22Rv1 (cell line): ENCODE measurements at regions not wholly inside any gene's neighbourhood (a gene's known extent, or its start where the extent isn't known, plus 50 kb on each side); places are given as distances from the start of the nearest gene placed in this dataset.
"Not testable (repeated sequence)": the region's sequence is repeated elsewhere in the genome, so short reads cannot be mapped to it uniquely, and the experiment has no call there.

Source experiments
- H3K27ac ChIP-seq: fragments of 450-650 bp; 2 replicates; pipeline ENCODE4 v1.5.1; 2017
- ZFX ChIP-seq: fragments of 450-650 bp; IDR thresholded peaks from 2 replicates; pipeline ENCODE4 v1.6.1; 2017; ENCODE audit warnings: antibody characterized with exemption, borderline replicate concordance
- TF ChIP-seq, protein P1 (sequence below): fragments of 450-650 bp; IDR thresholded peaks from 2 replicates; pipeline ENCODE4 v1.5.1; 2017; ENCODE audit warnings: mild to moderate bottlenecking

DNA sequence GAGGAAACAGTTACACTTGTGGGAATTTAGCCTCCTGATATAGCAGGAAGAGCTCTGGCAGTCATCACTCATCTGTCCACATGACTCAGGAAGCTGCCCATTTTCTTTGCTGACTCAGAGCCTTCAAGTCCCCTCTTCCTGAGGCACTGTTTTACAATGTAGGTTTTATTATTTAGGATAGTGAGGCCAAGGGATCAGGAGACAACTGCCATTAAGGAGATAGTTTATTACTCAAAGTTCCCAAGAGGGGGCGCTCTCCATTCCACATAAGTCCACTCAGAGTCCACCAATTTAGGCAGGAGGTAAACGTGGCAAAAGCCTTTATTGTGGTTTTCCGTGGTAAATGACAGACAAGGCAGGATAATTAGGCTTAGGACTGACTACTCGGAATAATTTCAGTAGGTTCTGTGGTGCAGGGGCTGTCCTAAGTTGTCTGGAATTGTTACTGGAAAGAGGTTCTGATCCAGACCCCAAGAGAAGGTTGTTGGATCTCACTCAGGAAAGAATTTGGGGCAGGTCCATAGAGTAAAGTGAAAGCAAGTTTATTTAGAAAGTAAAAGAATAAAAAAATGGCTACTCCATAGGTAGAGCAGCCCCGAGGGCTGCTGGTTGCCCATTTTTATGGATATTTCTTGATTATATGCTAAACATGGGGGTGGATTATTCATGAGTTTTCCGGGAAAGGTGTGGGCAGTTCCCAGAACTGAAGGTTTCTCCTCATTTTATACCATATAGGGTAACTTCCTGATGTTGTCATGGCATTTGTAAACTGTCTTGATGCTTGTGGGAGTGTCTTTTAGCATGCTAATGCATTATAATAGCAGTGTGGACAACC, 96.0 kb upstream of the RAB40AL start:
- H3K27ac ChIP-seq = no peak overlapping the region

DNA sequence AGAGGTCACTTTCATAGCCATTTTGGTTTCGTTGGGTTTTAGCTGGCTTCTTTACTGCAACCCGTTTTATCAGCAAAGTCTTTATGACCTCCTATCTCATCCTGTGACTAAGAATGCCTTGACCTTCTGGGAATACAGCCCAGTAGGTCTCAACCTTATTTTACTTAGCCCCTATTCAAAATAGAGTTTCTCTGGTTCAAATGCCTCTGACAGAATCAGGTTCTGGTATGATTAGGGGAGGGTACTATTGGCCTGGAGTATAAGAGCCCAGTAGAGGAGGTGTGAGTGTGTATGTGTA, 95.4 kb upstream of the RAB40AL start:
- TF ChIP-seq, protein P1, sequence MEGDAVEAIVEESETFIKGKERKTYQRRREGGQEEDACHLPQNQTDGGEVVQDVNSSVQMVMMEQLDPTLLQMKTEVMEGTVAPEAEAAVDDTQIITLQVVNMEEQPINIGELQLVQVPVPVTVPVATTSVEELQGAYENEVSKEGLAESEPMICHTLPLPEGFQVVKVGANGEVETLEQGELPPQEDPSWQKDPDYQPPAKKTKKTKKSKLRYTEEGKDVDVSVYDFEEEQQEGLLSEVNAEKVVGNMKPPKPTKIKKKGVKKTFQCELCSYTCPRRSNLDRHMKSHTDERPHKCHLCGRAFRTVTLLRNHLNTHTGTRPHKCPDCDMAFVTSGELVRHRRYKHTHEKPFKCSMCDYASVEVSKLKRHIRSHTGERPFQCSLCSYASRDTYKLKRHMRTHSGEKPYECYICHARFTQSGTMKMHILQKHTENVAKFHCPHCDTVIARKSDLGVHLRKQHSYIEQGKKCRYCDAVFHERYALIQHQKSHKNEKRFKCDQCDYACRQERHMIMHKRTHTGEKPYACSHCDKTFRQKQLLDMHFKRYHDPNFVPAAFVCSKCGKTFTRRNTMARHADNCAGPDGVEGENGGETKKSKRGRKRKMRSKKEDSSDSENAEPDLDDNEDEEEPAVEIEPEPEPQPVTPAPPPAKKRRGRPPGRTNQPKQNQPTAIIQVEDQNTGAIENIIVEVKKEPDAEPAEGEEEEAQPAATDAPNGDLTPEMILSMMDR = no peak
- TF ChIP-seq ZFX = no peak
- H3K27ac ChIP-seq = no peak overlapping the region

More for the DNA sequence above, 96.0 kb upstream of the RAB40AL start:
- TF ChIP-seq ZFX = no peak
- TF ChIP-seq, protein P1 = peak; percentile 32; the same call in 1 of the 2 replicates

DNA sequence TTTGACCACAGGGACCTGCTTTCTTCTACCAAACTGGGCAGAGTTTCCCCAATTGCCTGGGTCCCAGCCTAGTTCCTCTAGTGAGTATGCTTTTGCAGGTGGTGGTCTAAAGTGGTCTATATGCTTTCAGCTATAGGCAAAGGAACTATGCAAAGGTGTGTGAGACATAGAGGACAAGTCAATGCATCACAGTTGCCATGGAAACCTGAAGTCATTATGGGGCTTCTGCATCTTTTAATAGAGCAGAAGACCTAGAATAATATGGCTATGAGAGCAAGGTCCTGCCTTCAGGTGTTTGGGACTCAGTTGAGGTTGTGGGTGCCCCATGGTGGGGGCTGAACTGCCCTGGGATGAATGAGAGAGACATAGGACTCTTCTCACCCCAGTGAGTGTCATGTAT, 92.1 kb upstream of the RAB40AL start:
- H3K27ac ChIP-seq = no peak overlapping the region
- TF ChIP-seq ZFX = no peak
- TF ChIP-seq, protein P1 = no peak

DNA sequence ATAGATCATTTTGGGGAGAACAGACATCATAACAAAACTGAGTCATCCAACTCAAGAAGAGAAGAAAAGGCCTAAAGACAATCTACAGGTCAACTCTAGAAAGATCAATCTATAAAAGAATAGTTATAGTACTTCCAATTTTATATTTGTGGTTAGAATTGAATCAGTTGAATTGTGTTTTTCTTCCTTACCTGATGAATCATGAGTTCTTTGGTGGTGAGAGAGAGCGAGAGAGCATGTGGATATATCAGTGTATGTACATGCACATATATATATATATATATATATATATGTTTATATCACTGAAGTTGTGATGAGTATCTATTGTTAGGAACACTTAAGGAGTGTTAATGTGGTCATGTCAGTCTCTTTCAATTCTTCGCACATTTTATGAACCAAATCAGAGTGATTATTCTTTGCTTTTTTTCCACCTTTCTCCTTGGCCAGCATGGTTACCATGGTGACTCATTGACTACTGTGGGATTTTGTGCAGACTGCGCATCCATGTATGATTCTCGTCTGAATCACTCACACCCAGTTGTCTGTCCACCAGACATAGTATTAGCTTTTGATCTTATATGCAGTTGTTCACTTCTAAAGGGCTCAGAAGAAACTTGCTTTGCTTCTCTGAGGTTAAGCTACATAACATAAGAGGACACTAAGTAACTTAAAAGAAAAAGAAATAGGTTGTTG, 90.4 kb upstream of the RAB40AL start:
- H3K27ac ChIP-seq = no peak overlapping the region
- TF ChIP-seq, protein P1 = no peak

DNA sequence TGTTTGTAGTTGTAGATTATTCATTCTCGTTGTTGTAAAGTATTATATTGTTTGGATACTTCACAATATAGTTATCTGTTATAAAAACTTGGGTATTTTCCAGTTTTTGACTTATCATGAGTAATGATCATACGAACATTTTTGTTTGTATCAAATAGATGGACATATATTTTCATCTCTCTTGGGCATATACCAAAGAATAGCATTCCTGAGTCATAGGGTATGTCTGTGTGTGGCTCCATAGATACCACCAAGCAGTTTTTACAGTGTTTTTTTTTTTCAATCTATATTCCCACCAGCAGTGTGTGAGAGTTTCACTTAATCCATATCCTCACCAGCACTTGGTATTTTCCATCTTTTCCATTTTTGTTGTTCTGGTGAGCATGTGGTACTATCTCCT, 89.7 kb upstream of the RAB40AL start:
- TF ChIP-seq ZFX = no peak
- TF ChIP-seq, protein P1 = no peak
- no peak overlapping the region for H3K27ac ChIP-seq

DNA sequence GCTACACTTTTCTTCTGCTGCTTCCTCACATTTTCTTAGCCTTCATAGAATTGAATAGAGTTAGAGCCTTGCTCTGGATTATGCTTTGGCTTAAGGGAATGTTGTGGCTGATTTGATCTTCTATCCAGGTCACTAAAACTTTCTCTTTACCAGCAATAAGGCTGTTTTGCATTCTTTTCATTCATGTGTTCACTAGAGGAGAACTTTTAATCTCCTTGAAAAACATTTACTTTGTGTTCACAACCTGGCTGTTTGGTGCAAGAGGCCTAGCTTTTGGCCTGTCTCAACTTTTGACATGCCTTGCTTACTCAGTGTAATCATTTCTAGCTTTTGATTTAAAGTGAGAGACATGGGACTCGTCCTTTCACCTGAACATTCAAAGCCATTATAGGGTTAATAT, 87.7 kb upstream of the RAB40AL start:
- TF ChIP-seq, protein P1 = no peak
- no peak for TF ChIP-seq ZFX

DNA sequence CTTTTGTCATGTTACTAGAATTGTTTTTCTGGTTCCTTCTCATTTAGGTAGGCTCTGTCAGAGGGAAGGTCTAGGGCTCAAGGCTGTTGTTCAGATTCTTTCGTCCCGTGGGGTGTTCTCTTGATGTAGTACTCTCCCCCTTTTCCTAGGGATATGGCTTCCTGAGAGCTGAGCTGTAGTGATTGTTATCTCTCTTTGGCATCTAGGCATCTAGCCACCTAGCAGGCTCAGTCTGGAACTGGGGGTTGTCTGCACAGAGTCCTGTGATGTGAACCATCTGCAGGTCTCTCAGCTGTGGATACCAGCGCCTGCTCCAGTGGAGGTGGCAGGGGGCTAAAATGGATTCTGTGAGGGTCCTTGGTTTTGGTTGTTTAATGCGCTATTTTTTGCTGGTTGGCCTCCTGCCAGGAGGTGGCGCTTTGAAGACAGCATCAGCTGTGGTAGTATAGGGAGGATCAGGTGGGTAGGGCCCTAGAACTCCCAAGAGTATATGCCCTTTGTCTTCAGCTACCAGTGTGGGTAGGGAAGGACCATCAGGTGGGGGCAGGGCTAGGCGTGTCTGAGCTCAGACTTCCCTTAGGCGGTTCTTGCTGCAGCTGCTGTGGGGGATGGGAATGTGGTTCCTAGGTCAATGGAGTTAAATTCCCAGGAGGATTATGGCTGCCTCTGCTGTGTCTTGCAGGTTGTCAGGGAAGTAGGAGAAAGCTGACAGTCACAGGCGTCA, 78.1 kb upstream of the RAB40AL start:
- H3K27ac ChIP-seq = not testable (repeated sequence)

More for the DNA sequence above, 87.7 kb upstream of the RAB40AL start:
- no peak overlapping the region for H3K27ac ChIP-seq
